ENCODE measurements at regions not wholly inside any gene's neighbourhood (a gene's known extent, or its start where the extent isn't known, plus 50 kb on each side); places are given as distances from the start of the nearest gene placed in this dataset.

- dilution Hi-C loops (cut with HindIII; ENCODE audit: low sequenced_read_pairs, unreplicated experiment) (no loop called here), in situ Hi-C loops (cut with MboI; ENCODE audit: low sequenced_read_pairs) (no loop called here), intact Hi-C loops (cut with micrococcal nuclease) (loop anchor here (5.0 to 10.0 kb wide), 2 partner anchors 422 to 470 kb away; no protein-coding TSS in a partner anchor)
- Histone ChIP-seq H4K8ac (ENCODE audit: low read depth in 2 of 2, low read length in 2 of 2) (peak overlapping the region in 1 of 2 experiments; percentile 80; a peak in 2 of 4 replicates), H3K79me1 (ENCODE audit: low read depth in 1 of 2, low read length in 2 of 2) (no peaks in the 10 kb centered on the region), H4K20me1 (ENCODE audit: insufficient read depth, low read length) (no peaks in the 10 kb centered on the region), H3K4ac (ENCODE audit: low read depth, low read length) (peak overlapping the region; percentile 36; the same call in 1 of the 2 replicates), H3K4me1 (ENCODE audit: control insufficient read depth, insufficient read depth, low read length) (peaks cover 12% of the 10 kb centered on the region), H3K14ac (replicated peaks; ENCODE audit: low read depth, low read length) (peak overlapping the region; percentile 75; the same call in 1 of the 2 replicates), H2AK5ac (ENCODE audit: low read depth, low read length) (peak overlapping the region; percentile 24), H2BK20ac (ENCODE audit: low read depth, low read length) (peak overlapping the region; percentile 87), H3K18ac (ENCODE audit: low read depth, low read length) (peak overlapping the region; percentile 48; the same call in 1 of the 2 replicates), H3K27me3 (ENCODE audit: control insufficient read depth, insufficient read depth, low read length) (no peaks in the 10 kb centered on the region), H2BK120ac (ENCODE audit: low read depth, low read length) (peak overlapping the region; percentile 65; the same call in 1 of the 2 replicates), H3K56ac (ENCODE audit: extremely low read depth, insufficient read depth, low read length) (no peak overlapping the region), H2AK9ac (replicated peaks; ENCODE audit: low read depth, low read length, poor library complexity) (no peak overlapping the region), H3K36me3 (ENCODE audit: control insufficient read depth, insufficient read depth, low read length) (no peaks in the 10 kb centered on the region), H4K91ac (ENCODE audit: insufficient read depth, low read depth, low read length) (peak overlapping the region; percentile 69), H3K9me1 (ENCODE audit: insufficient read depth, low read length) (no peaks in the 10 kb centered on the region), H3K4me2 (ENCODE audit: low read depth, low read length) (no peak overlapping the region), H2AFZ (replicated peaks; ENCODE audit: low read length, poor library complexity) (no peak overlapping the region), H4K5ac (ENCODE audit: low read depth, low read length) (no peak overlapping the region), H3K27ac (ENCODE audit: insufficient read depth, low read length) (no peak overlapping the region), H3K9ac (ENCODE audit: low read depth, low read length) (no peak overlapping the region), H3K9me3 (ENCODE audit: control insufficient read depth, insufficient read depth, low read length) (no peaks in the 10 kb centered on the region), H3K4me3 (ENCODE audit: insufficient read depth, low read depth, low read length) (no peak overlapping the region), H2BK5ac (ENCODE audit: low read depth, low read length, poor library complexity, severe bottlenecking) (peak overlapping the region; percentile 66), H3K23ac (ENCODE audit: low read depth, low read length) (no peak overlapping the region), H2BK15ac (ENCODE audit: low read depth, low read length) (no peak overlapping the region; the same call in 2 of the 3 replicates)
- peak; percentile 64 for ATAC-seq (ENCODE audit: low read depth)
- ChIA-PET POLR2A (ENCODE audit: unreplicated experiment) (no interaction called here), CTCF (no interaction called here)
- TF ChIP-seq CTCF (conservative IDR thresholded peaks at IDR 0.05; ENCODE audit: low read depth, low read length) (no peak), MAFK (IDR thresholded peaks at IDR 0.05; ENCODE audit: low read depth, low read length) (peak; percentile 42), FOS (IDR thresholded peaks at IDR 0.05; ENCODE audit: low read depth, low read length) (peak; percentile 75; the same call in 1 of the 2 replicates), CHD1 (IDR thresholded peaks at IDR 0.05; ENCODE audit: low read depth, low read length) (no peak), USF2 (IDR thresholded peaks at IDR 0.05; ENCODE audit: low read depth, low read length) (0 out of 2 replicates have a peak, but pooled peaks have one; percentile 12), SMC3 (IDR thresholded peaks at IDR 0.05; ENCODE audit: low read depth, low read length) (0 out of 2 replicates have a peak, but pooled peaks have one; percentile 0)
- BruUV-seq (replicated peaks), result no TSS peak
- WGBS, 2 experiments (ENCODE audit: extremely low coverage in 2 of 2, insufficient read length in 1 of 2), result no CpG with 5 or more reads among the region's 2 CpGs
- peak; percentile 89 for DNase-seq
Observed at GRCh38 chr12:58414398-58414871, 473.1 kb downstream of the ATP23 start.
